T-helper 2 cell treated with Interferon-gamma antibody and Interleukin-4, amounts not matched to agents 5 μg/mL and 100 μg/mL, for 36 hours (primary cell): ENCODE measurements at regions not wholly inside any gene's neighbourhood (a gene's known extent, or its start where the extent isn't known, plus 50 kb on each side); places are given as distances from the start of the nearest gene placed in this dataset.

Experiments used
- DNase-seq: peaks from one replicate; pipeline ENCODE4 v3.0.0; 2021; ENCODE audit warnings: low spot score
- H3K27ac Mint-ChIP-seq: one replicate; pipeline ENCODE4 v1.8.0; 2021; ENCODE audit warnings: mild to moderate bottlenecking, mixed read lengths
- H3K27me3 Mint-ChIP-seq: one replicate; pipeline ENCODE4 v1.8.0; 2021; ENCODE audit warnings: low read depth, mixed read lengths
- H3K36me3 Mint-ChIP-seq: one replicate; pipeline ENCODE4 v1.8.0; 2021; ENCODE audit warnings: low read depth, mixed read lengths
- H3K4me1 Mint-ChIP-seq: one replicate; pipeline ENCODE4 v1.8.0; 2021; ENCODE audit warnings: low read depth, mixed read lengths
- H3K4me3 Mint-ChIP-seq: one replicate; pipeline ENCODE4 v1.8.0; 2022; ENCODE audit warnings: mild to moderate bottlenecking, moderate library complexity, mixed read lengths
- H3K9me3 Mint-ChIP-seq: one replicate; pipeline ENCODE4 v1.8.0; 2021; ENCODE audit warnings: mixed read lengths

- no peak overlapping the region for H3K27ac Mint-ChIP-seq
- H3K4me3 Mint-ChIP-seq = no peak overlapping the region
- H3K27me3 Mint-ChIP-seq = no peaks in the 10 kb centered on the region
- no peaks in the 10 kb centered on the region for H3K36me3 Mint-ChIP-seq
- no peaks in the 10 kb centered on the region for H3K4me1 Mint-ChIP-seq
- no peak for DNase-seq
- no peaks in the 10 kb centered on the region for H3K9me3 Mint-ChIP-seq
Measured at GRCh38 chr12:60391791-60392190, 796.0 kb downstream of the SLC16A7 start.

GRCh38 chr12:60393093-60393492 is 797.3 kb downstream of the SLC16A7 start:
- no peak for DNase-seq
- Mint-ChIP-seq H3K9me3 (no peaks in the 10 kb centered on the region), H3K4me3 (no peak overlapping the region), H3K36me3 (no peaks in the 10 kb centered on the region), H3K27me3 (no peaks in the 10 kb centered on the region), H3K27ac (no peak overlapping the region), H3K4me1 (no peaks in the 10 kb centered on the region)

- Mint-ChIP-seq H3K27me3 (no peaks in the 10 kb centered on the region), H3K4me3 (no peak overlapping the region), H3K4me1 (no peaks in the 10 kb centered on the region), H3K36me3 (no peaks in the 10 kb centered on the region), H3K27ac (no peak overlapping the region), H3K9me3 (no peaks in the 10 kb centered on the region)
- no peak for DNase-seq
Measured at GRCh38 chr12:60394665-60395064, 798.8 kb downstream of the SLC16A7 start.

GRCh38 chr12:60398547-60398946 is 802.7 kb downstream of the SLC16A7 start:
- H3K27me3 Mint-ChIP-seq = no peaks in the 10 kb centered on the region
- no peak for DNase-seq

GRCh38 chr12:60399064-60399463 is 803.2 kb downstream of the SLC16A7 start:
- Mint-ChIP-seq H3K27ac (no peak overlapping the region), H3K9me3 (no peaks in the 10 kb centered on the region), H3K4me1 (no peaks in the 10 kb centered on the region), H3K4me3 (no peak overlapping the region), H3K27me3 (no peaks in the 10 kb centered on the region), H3K36me3 (no peaks in the 10 kb centered on the region)
- DNase-seq = no peak

More at GRCh38 chr12:60398547-60398946, 802.7 kb downstream of the SLC16A7 start:
- no peaks in the 10 kb centered on the region for H3K4me1 Mint-ChIP-seq
- no peak overlapping the region for H3K4me3 Mint-ChIP-seq
- no peak overlapping the region for H3K27ac Mint-ChIP-seq
- H3K36me3 Mint-ChIP-seq = no peaks in the 10 kb centered on the region
- no peaks in the 10 kb centered on the region for H3K9me3 Mint-ChIP-seq

- no peaks in the 10 kb centered on the region for H3K27me3 Mint-ChIP-seq
- DNase-seq = no peak
- H3K36me3 Mint-ChIP-seq = no peaks in the 10 kb centered on the region
- H3K4me3 Mint-ChIP-seq = no peak overlapping the region
- no peak overlapping the region for H3K27ac Mint-ChIP-seq
- H3K9me3 Mint-ChIP-seq = peaks cover under 1% of the 10 kb centered on the region
- no peaks in the 10 kb centered on the region for H3K4me1 Mint-ChIP-seq
Measured at GRCh38 chr12:60402996-60403395, 807.2 kb downstream of the SLC16A7 start.

- Mint-ChIP-seq H3K9me3 (peaks cover 37% of the 10 kb centered on the region), H3K4me3 (no peak overlapping the region), H3K27ac (no peak overlapping the region), H3K4me1 (no peaks in the 10 kb centered on the region), H3K36me3 (no peaks in the 10 kb centered on the region), H3K27me3 (no peaks in the 10 kb centered on the region)
- no peak for DNase-seq
Measured at GRCh38 chr12:60415351-60415750, 819.5 kb downstream of the SLC16A7 start.

- Mint-ChIP-seq H3K27ac (no peak overlapping the region), H3K36me3 (no peaks in the 10 kb centered on the region), H3K9me3 (peaks cover 31% of the 10 kb centered on the region), H3K4me1 (no peaks in the 10 kb centered on the region), H3K4me3 (no peak overlapping the region), H3K27me3 (no peaks in the 10 kb centered on the region)
- DNase-seq = no peak
Measured at GRCh38 chr12:60419986-60420385, 824.2 kb downstream of the SLC16A7 start.

GRCh38 chr12:60421741-60422140 is 825.9 kb downstream of the SLC16A7 start:
- H3K4me3 Mint-ChIP-seq = no peak overlapping the region
- no peak for DNase-seq
- no peaks in the 10 kb centered on the region for H3K4me1 Mint-ChIP-seq
- H3K27ac Mint-ChIP-seq = no peak overlapping the region
- H3K9me3 Mint-ChIP-seq = peaks cover 19% of the 10 kb centered on the region
- no peaks in the 10 kb centered on the region for H3K27me3 Mint-ChIP-seq
- no peaks in the 10 kb centered on the region for H3K36me3 Mint-ChIP-seq

- Mint-ChIP-seq H3K9me3 (peaks cover 23% of the 10 kb centered on the region), H3K4me1 (no peaks in the 10 kb centered on the region), H3K27ac (no peak overlapping the region), H3K27me3 (no peaks in the 10 kb centered on the region), H3K36me3 (no peaks in the 10 kb centered on the region), H3K4me3 (no peak overlapping the region)
- no peak for DNase-seq
Measured at GRCh38 chr12:60437297-60437696, 841.5 kb downstream of the SLC16A7 start.

GRCh38 chr12:60441577-60441976 is 845.7 kb downstream of the SLC16A7 start:
- Mint-ChIP-seq H3K27me3 (no peaks in the 10 kb centered on the region), H3K27ac (no peak overlapping the region), H3K4me1 (no peaks in the 10 kb centered on the region), H3K36me3 (no peaks in the 10 kb centered on the region), H3K9me3 (peaks cover 43% of the 10 kb centered on the region), H3K4me3 (no peak overlapping the region)
- no peak for DNase-seq

- H3K27me3 Mint-ChIP-seq = no peaks in the 10 kb centered on the region
- DNase-seq = no peak
- no peak overlapping the region for H3K27ac Mint-ChIP-seq
- H3K4me1 Mint-ChIP-seq = no peaks in the 10 kb centered on the region
- no peaks in the 10 kb centered on the region for H3K36me3 Mint-ChIP-seq
- H3K9me3 Mint-ChIP-seq = peaks cover 7% of the 10 kb centered on the region
- no peak overlapping the region for H3K4me3 Mint-ChIP-seq
Measured at GRCh38 chr12:60451457-60451856, 855.6 kb downstream of the SLC16A7 start.

- no peak overlapping the region for H3K4me3 Mint-ChIP-seq
- H3K27me3 Mint-ChIP-seq = no peaks in the 10 kb centered on the region
- H3K27ac Mint-ChIP-seq = no peak overlapping the region
- no peak for DNase-seq
- no peaks in the 10 kb centered on the region for H3K4me1 Mint-ChIP-seq
- H3K9me3 Mint-ChIP-seq = no peaks in the 10 kb centered on the region
- no peaks in the 10 kb centered on the region for H3K36me3 Mint-ChIP-seq
Measured at GRCh38 chr12:60465060-60465459, 869.2 kb downstream of the SLC16A7 start.

- no peak for DNase-seq
- no peak overlapping the region for H3K4me3 Mint-ChIP-seq
- no peaks in the 10 kb centered on the region for H3K36me3 Mint-ChIP-seq
- no peak overlapping the region for H3K27ac Mint-ChIP-seq
- no peaks in the 10 kb centered on the region for H3K9me3 Mint-ChIP-seq
- H3K27me3 Mint-ChIP-seq = no peaks in the 10 kb centered on the region
- H3K4me1 Mint-ChIP-seq = no peaks in the 10 kb centered on the region
Measured at GRCh38 chr12:60468546-60468945, 872.7 kb downstream of the SLC16A7 start.

GRCh38 chr12:60475825-60476224 is 880.0 kb downstream of the SLC16A7 start:
- Mint-ChIP-seq H3K27me3 (no peaks in the 10 kb centered on the region), H3K36me3 (no peaks in the 10 kb centered on the region), H3K9me3 (no peaks in the 10 kb centered on the region), H3K27ac (no peak overlapping the region), H3K4me3 (no peak overlapping the region), H3K4me1 (no peaks in the 10 kb centered on the region)
- no peak for DNase-seq
